ENCODE measurements at regions not wholly inside any gene's neighbourhood (a gene's known extent, or its start where the extent isn't known, plus 50 kb on each side); places are given as distances from the start of the nearest gene placed in this dataset.

- no peak for TF ChIP-seq POLR2A (IDR thresholded peaks at IDR 0.05)
- TF ChIP-seq POLR2AphosphoS5 (IDR thresholded peaks at IDR 0.05): no peak
- TF ChIP-seq, protein P1, sequence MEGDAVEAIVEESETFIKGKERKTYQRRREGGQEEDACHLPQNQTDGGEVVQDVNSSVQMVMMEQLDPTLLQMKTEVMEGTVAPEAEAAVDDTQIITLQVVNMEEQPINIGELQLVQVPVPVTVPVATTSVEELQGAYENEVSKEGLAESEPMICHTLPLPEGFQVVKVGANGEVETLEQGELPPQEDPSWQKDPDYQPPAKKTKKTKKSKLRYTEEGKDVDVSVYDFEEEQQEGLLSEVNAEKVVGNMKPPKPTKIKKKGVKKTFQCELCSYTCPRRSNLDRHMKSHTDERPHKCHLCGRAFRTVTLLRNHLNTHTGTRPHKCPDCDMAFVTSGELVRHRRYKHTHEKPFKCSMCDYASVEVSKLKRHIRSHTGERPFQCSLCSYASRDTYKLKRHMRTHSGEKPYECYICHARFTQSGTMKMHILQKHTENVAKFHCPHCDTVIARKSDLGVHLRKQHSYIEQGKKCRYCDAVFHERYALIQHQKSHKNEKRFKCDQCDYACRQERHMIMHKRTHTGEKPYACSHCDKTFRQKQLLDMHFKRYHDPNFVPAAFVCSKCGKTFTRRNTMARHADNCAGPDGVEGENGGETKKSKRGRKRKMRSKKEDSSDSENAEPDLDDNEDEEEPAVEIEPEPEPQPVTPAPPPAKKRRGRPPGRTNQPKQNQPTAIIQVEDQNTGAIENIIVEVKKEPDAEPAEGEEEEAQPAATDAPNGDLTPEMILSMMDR (IDR thresholded peaks at IDR 0.05): no peak
Measured at GRCh38 chr12:67200386-67200785, 68.8 kb upstream of the CAND1 start.

Data from breast epithelium (tissue), 3 donors.